Parathyroid adenoma (tissue), 2 donors: ENCODE measurements at regions not wholly inside any gene's neighbourhood (a gene's known extent, or its start where the extent isn't known, plus 50 kb on each side); places are given as distances from the start of the nearest gene placed in this dataset.

Source experiments
- H2AFZ ChIP-seq: fragments of 300-600 bp; sonication (generic); one replicate; pipeline ENCODE4 v1.7.0; 2017; ENCODE audit warnings: antibody characterized with exemption, mild to moderate bottlenecking
- H3K27ac ChIP-seq: fragments of 300-600 bp; sonication (generic); one replicate; pipeline ENCODE4 v1.7.0; 2017
- H3K27me3 ChIP-seq: fragments of 300-600 bp; sonication (generic); one replicate; pipeline ENCODE4 v1.7.0; 2017; ENCODE audit warnings: low read length; ENCODE audit not compliant: control insufficient read depth, insufficient read depth
- H3K36me3 ChIP-seq: fragments of 300-600 bp; sonication (generic); one replicate; pipeline ENCODE4 v1.7.0; 2017; ENCODE audit warnings: low read length; ENCODE audit not compliant: control insufficient read depth, insufficient read depth
- H3K4me1 ChIP-seq: fragments of 300-600 bp; sonication (generic); one replicate; pipeline ENCODE4 v1.7.0; 2017; ENCODE audit warnings: control low read depth
- H3K4me2 ChIP-seq: fragments of 300-600 bp; sonication (generic); one replicate; pipeline ENCODE4 v1.7.0; 2017; ENCODE audit warnings: low read length
- H3K4me3 ChIP-seq: fragments of 300-600 bp; sonication (generic); one replicate; pipeline ENCODE4 v1.7.0; 2017; ENCODE audit warnings: low read depth, low read length
- H3K79me2 ChIP-seq: fragments of 300-600 bp; sonication (generic); one replicate; pipeline ENCODE4 v1.7.0; 2017; ENCODE audit warnings: control low read depth
- H3K9ac ChIP-seq: fragments of 300-600 bp; sonication (generic); one replicate; pipeline ENCODE4 v1.7.0; 2017; ENCODE audit warnings: mild to moderate bottlenecking
- H3K9me3 ChIP-seq: fragments of 300-600 bp; sonication (generic); one replicate; pipeline ENCODE4 v1.7.0; 2017; ENCODE audit warnings: low read length; ENCODE audit not compliant: control insufficient read depth
- TF ChIP-seq, protein P1 (sequence below): fragments of 300-600 bp; sonication (generic); IDR thresholded peaks from one replicate; pipeline ENCODE4 v1.7.0; 2017; ENCODE audit warnings: antibody characterized with exemption, mild to moderate bottlenecking
- donor health status: primary hyperparathyroidism.

DNA sequence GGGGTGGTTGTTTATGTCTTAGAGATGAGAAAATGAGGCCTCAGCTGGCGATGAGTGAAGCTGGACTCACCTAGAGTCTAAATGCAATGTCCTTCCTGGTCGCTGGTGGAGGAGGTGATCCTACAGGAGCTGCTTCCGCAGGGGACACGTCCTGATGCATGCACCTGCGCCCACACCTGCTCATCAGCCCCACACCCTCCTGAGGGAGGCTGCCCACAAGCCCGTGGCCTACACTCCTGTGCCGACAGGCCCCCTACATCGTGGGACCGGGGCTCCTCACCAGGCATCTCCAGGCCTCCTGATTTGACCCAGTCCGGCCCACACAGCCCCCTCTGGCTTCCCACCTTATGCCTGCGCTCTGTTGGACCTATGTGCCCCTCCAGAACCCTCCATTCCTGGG lies 857.2 kb downstream of the TBC1D22A start:
- H3K27me3 ChIP-seq = no peaks in the 10 kb centered on the region
- H3K79me2 ChIP-seq = no peaks in the 10 kb centered on the region
- no peaks in the 10 kb centered on the region for H3K9me3 ChIP-seq
- H3K9ac ChIP-seq = no peak overlapping the region
- H3K27ac ChIP-seq = no peak overlapping the region
- H3K36me3 ChIP-seq = no peaks in the 10 kb centered on the region
- H3K4me2 ChIP-seq = no peak overlapping the region
- TF ChIP-seq, protein P1, sequence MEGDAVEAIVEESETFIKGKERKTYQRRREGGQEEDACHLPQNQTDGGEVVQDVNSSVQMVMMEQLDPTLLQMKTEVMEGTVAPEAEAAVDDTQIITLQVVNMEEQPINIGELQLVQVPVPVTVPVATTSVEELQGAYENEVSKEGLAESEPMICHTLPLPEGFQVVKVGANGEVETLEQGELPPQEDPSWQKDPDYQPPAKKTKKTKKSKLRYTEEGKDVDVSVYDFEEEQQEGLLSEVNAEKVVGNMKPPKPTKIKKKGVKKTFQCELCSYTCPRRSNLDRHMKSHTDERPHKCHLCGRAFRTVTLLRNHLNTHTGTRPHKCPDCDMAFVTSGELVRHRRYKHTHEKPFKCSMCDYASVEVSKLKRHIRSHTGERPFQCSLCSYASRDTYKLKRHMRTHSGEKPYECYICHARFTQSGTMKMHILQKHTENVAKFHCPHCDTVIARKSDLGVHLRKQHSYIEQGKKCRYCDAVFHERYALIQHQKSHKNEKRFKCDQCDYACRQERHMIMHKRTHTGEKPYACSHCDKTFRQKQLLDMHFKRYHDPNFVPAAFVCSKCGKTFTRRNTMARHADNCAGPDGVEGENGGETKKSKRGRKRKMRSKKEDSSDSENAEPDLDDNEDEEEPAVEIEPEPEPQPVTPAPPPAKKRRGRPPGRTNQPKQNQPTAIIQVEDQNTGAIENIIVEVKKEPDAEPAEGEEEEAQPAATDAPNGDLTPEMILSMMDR = no peak
- H3K4me3 ChIP-seq = no peak overlapping the region
- H2AFZ ChIP-seq = no peak overlapping the region
- H3K4me1 ChIP-seq = no peaks in the 10 kb centered on the region

DNA sequence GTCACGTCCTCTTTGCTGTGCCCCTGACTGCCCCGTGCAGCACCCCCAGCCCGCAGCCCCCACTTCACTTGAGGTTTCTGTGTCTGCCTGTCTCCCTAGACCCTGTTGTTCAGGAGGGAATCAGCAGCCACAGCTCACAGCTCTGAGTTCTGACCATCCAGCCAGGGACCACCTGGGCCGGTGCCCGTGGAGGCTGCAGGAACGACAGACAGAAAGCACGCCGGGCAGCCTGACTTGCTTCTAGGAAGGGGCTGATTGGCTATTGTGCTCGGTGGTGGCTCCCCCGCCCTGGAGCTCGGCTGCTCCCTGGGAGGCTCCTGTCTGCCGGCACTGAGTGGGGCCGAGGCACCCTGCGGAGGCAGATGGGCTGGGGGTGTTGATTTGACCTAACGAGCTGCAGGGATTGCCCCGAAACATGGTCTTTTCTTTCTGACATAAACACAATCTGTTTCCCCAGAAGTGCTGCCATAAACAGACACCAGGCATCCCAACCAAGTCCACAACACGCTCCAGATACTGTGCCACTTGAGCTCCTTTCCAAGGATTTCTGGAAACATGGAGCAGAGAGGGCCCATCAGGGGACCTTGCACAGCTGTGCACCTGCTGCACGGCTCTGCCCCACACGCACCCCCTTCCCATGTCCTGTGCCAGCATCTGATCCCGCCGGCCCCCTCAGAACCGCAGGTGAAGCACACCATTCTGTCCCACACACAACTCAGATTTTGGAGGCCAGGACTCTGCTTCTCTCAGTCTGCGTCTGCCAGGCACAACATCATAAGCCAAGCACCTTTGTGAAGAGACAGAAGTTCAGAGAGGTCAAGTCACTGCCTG lies 855.9 kb downstream of the TBC1D22A start:
- TF ChIP-seq, protein P1 = no peak
- Histone ChIP-seq H3K4me1 (no peaks in the 10 kb centered on the region), H3K9me3 (no peaks in the 10 kb centered on the region), H3K4me3 (no peak overlapping the region), H3K79me2 (no peaks in the 10 kb centered on the region), H3K27me3 (no peaks in the 10 kb centered on the region), H2AFZ (no peak overlapping the region), H3K4me2 (no peak overlapping the region), H3K36me3 (no peaks in the 10 kb centered on the region), H3K9ac (no peak overlapping the region), H3K27ac (no peak overlapping the region)

DNA sequence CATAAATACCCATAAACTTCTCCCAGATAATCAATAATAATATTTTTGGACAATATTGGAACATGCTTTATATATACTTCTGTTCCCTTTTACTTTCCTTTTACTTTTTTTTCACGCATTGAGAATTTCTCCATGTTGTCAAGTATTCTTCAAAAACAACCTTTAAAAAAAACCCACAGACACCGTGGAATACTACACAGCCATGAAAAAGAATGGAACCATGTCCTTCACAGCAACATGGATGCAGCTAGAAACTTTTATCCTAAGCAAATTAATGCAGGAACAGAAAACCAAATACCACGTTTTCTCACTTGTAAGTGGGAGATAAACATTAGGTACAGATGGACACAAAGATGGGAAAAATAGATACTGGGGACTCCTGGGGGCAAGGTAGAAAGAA lies 854.7 kb downstream of the TBC1D22A start:
- no peaks in the 10 kb centered on the region for H3K4me1 ChIP-seq
- H3K27me3 ChIP-seq = no peaks in the 10 kb centered on the region
- no peak overlapping the region for H2AFZ ChIP-seq
- H3K4me2 ChIP-seq = no peak overlapping the region
- TF ChIP-seq, protein P1 = no peak
- no peaks in the 10 kb centered on the region for H3K9me3 ChIP-seq
- no peak overlapping the region for H3K9ac ChIP-seq
- no peak overlapping the region for H3K4me3 ChIP-seq
- no peaks in the 10 kb centered on the region for H3K36me3 ChIP-seq
- H3K27ac ChIP-seq = no peak overlapping the region
- no peaks in the 10 kb centered on the region for H3K79me2 ChIP-seq

DNA sequence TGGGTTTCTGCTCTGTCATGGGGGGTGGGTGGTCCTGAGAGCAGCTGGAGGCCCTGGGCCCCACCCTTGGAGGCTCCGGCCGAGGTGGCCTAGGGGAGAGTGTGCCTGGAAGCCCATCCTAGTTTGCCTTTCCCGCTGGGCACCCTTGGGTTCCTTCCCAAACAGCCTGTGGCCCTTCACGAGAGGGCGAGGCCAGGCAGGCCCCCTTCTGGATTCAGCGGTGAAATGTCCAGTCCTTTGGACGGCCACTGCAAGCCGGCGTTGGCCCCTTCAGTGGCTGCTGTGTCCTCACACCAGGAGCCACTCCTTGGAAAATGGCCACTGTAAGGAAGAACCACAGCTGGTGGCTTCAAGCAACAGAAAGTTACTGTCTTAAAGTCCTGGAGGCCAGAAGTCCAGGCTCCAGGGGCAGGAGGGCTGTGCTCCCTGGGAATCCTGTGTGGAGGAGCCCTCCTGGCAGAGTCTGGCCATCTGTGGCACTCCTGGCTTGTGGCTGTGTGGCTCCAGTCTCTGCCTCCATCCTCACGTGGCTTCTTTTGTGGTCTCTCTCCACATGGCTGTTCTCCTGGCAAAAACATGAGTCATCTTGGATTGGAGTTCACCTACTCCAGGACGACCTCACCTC lies 854.1 kb downstream of the TBC1D22A start:
- Histone ChIP-seq H3K36me3 (no peaks in the 10 kb centered on the region), H3K4me3 (no peak overlapping the region), H3K27me3 (no peaks in the 10 kb centered on the region), H3K9ac (no peak overlapping the region), H3K27ac (no peak overlapping the region), H3K4me1 (no peaks in the 10 kb centered on the region), H3K79me2 (no peaks in the 10 kb centered on the region), H2AFZ (no peak overlapping the region), H3K4me2 (no peak overlapping the region), H3K9me3 (no peaks in the 10 kb centered on the region)
- TF ChIP-seq, protein P1 = no peak
